Lower leg skin (tissue), 3 donors: ENCODE measurements at regions not wholly inside any gene's neighbourhood (a gene's known extent, or its start where the extent isn't known, plus 50 kb on each side); places are given as distances from the start of the nearest gene placed in this dataset.

ENCODE experiments used
- POLR2A ChIP-seq, 2 donors: fragments of 450-650 bp; IDR thresholded peaks; one replicate each; pipeline ENCODE4 v1.6.1; 2016 to 2017; ENCODE audit warnings: antibody characterized with exemption in 2 of 2, mild to moderate bottlenecking in 1 of 2, moderate library complexity in 1 of 2
- TF ChIP-seq, protein P1 (sequence below), 3 donors: fragments of 450-650 bp; IDR thresholded peaks; one replicate each; pipeline ENCODE4 v1.5.1; 2016; ENCODE audit warnings: antibody characterized with exemption in 3 of 3, mild to moderate bottlenecking in 3 of 3, moderate library complexity in 2 of 3

DNA sequence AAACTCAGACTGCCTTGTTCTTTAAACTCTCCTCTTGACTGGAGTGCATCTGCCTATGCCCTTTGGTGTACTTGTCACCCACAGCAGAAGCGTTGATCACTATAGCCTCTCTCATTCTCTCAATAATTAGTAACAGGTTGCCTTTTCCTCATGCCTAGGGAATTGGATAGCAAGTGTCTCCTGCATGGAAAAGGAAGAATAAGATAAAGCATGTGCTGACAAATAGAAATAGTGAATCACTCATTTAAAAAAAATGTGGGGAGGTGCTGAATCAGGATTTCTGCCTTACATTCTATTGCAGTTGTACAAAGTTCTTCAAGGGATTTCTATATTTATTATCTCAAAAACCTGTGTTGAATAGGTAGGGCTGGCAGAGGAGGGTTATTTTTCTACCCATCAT lies 323.0 kb downstream of the TXNL1 start:
- TF ChIP-seq, protein P1, sequence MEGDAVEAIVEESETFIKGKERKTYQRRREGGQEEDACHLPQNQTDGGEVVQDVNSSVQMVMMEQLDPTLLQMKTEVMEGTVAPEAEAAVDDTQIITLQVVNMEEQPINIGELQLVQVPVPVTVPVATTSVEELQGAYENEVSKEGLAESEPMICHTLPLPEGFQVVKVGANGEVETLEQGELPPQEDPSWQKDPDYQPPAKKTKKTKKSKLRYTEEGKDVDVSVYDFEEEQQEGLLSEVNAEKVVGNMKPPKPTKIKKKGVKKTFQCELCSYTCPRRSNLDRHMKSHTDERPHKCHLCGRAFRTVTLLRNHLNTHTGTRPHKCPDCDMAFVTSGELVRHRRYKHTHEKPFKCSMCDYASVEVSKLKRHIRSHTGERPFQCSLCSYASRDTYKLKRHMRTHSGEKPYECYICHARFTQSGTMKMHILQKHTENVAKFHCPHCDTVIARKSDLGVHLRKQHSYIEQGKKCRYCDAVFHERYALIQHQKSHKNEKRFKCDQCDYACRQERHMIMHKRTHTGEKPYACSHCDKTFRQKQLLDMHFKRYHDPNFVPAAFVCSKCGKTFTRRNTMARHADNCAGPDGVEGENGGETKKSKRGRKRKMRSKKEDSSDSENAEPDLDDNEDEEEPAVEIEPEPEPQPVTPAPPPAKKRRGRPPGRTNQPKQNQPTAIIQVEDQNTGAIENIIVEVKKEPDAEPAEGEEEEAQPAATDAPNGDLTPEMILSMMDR (IDR thresholded peaks at IDR 0.05): no peak
- TF ChIP-seq POLR2A (IDR thresholded peaks at IDR 0.05): no peak
